HG02610 (cell line): ENCODE measurements at regions not wholly inside any gene's neighbourhood (a gene's known extent, or its start where the extent isn't known, plus 50 kb on each side); places are given as distances from the start of the nearest gene placed in this dataset.

Source experiments
- ATAC-seq: cut with Tn5 transposase; IDR thresholded peaks from one replicate; pipeline ENCODE4 v1.9.1; 2021; ENCODE audit warnings: mild to moderate bottlenecking, moderate library complexity; ENCODE audit not compliant: unreplicated experiment

DNA sequence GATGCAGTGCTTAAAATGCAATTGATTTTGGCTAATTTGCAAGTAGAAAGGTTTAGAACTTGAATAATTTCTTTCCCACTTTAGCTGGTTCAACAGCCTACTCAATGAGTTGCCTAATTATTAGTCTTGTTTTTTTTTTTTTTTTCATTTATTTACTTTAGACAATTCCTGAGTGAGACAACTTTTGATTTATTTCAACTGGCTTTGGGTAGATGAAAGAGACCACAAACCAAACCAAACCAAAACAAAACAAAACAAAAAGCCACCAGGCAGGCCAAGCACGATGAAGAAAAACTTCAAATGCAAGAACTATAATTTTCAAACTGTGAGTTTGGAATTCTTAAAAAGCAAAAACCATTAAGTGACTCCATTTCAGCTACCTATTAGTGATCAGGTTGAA is 469.9 kb downstream of the GBE1 start:
- no peak for ATAC-seq

DNA sequence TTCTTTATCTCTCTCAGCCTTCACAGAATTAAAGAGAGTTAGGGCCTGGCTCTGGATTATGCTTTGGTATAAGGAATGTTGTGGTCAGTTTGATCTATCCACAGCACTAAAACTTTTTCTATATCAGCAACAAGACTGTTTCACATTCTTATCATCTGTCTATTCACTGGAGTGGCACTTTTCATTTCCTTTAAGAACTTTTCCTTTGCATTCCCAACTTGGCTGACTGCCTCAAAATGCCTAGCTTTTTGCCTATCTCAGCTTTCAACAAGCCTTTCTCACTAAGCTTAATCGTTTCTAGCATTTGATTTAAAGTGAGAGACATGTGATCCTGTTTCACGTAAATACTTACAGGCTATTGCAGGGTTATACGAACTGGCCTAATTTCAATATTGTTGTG is 471.8 kb downstream of the GBE1 start:
- ATAC-seq: no peak

DNA sequence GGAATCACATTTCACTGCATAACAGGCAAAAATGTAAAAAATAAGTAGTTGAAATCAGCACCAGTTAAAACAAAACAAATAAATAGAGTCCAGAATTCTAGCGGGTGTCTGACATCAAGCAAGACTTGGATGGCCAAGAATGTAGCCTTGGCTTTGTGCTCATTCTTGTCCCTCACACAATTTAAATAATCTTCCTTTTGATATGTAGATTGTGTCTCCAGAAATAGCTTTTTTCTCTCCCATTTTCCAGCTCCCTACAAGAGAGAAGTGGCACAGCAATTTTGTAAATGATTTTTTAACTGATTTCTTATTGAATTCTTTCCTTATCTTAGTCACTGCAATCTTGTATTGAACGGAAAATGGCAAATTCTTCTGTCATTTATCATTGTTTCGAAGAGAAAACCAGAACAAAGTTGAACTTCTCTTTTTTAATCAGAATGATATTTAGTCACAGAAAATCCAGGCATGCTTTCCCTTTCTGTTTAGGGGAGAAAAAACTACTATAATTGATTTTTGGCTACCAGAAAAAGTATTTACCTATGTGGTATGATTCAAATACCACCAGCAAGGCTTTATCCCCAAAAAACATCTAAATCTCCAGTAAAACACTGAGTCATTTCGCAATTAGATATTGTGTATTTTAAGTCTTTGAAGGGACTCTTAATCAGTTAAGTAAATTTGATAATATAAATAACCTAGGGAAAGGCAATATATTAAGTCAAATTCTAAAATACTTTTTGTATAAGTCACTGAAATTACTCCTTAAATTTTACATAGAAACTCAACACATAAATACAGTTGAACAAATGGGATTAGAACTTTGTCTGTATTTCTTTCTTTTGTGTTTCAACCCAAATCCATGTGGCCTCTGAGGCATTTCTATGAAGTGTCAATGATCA is 481.7 kb downstream of the GBE1 start:
- ATAC-seq: no peak

DNA sequence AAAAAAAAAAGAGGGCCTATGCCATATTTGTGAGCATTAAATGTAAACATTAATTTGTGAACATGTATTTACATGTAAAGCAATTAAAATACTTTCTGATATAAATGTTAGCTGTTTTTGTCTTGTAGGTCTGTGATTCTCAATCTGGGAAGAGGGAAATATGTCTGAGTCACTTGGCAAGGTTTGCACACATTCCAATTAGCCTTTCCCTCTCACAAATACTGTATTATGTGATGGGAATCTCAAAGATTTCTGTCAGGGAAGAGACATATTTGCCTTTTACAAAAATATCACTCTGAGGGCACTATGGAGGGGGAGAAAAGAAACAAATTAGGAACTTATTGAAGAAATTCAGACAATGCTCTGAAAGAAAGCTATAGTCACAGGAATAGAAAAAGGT is 483.6 kb downstream of the GBE1 start:
- no peak for ATAC-seq

GRCh38 chr3:81274671-81275070 is 486.8 kb downstream of the GBE1 start:
- no peak for ATAC-seq

GRCh38 chr3:81270603-81271379 is 490.7 kb downstream of the GBE1 start:
- peak; percentile 88 for ATAC-seq

GRCh38 chr3:81268526-81268925 is 492.9 kb downstream of the GBE1 start:
- no peak for ATAC-seq

GRCh38 chr3:81261996-81262395 is 499.4 kb downstream of the GBE1 start:
- ATAC-seq: no peak

- no peak for ATAC-seq
Observed at GRCh38 chr3:81255463-81255862, 506.0 kb downstream of the GBE1 start.

DNA sequence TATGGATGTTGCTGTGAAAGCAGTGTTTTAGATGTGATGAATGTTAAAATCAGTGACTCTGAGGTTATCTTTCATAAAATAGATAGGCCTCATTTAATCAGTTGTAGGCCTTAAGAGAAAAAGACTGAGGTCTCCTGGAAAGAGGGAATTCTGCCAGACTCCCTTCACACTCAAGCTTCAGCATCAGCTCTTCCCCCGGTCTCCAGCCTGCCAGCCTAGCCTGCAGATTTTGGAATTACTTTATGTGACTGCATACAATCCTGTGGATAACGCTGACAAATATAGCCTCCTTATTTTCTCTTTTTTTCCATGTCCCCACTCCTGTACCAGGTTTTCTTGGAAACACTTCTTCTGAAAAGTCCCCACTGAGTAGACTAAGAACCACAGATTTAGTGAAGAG is 510.3 kb downstream of the GBE1 start:
- no peak for ATAC-seq

DNA sequence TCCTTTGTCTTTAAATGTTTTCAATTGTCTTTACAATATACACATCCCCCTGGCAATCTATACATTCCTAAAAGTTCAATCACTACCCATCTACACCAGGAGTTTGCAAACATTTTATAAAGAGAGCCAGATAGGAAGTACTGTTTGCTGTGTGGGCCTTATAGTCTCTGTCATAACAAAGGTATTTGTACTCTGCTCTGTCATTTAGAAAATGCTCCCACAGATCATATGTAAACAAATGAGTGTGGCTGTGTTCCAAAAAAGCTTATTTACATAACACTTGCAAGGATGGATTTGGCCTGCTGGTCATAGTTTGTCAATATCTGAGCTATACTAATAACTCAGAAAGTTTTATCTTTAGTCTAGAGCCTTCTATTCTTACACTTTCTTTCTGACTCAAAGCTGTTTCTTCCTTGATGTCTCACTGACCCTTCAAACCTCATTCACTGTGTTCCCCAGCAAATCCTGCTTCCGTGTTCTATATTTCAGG is 511.9 kb downstream of the GBE1 start:
- peak; percentile 89 for ATAC-seq

DNA sequence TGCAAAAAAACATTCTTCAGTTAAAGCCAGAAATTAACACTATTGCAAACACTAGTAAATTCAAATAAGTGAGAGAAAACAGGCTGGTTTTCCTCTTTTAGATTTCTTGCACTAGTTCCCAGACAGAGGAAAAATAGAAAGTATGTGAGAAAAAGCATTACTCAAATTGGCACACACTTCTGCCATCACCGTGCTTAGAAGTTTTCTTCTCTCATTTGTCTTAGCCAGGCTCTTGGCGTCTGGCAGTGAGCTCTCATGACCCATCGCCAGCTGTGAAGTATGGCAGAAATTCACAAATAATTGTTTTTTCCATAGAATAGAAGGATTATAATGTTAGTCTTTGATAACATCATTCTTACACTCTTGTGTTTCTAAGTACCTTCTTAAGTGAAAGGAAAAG is 515.9 kb downstream of the GBE1 start:
- ATAC-seq: no peak

DNA sequence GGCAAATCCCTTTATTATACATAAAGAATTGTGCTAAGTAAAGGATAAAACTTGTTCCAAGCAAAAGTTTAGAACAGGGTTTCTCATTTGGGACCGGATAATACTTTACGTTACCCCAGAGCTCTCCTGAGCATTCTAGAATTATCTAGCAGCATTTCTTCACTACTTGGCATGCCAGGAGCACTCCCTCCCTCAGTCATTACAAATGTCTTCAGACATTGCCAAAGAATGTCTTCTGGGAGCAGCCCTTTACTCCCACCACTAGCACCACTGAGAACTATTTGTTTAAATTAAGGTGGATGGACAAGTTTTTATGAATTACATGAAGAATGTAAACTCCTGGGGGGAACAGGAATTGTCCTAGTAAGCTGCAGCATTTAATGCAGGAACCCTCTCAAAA is 516.4 kb downstream of the GBE1 start:
- no peak for ATAC-seq

DNA sequence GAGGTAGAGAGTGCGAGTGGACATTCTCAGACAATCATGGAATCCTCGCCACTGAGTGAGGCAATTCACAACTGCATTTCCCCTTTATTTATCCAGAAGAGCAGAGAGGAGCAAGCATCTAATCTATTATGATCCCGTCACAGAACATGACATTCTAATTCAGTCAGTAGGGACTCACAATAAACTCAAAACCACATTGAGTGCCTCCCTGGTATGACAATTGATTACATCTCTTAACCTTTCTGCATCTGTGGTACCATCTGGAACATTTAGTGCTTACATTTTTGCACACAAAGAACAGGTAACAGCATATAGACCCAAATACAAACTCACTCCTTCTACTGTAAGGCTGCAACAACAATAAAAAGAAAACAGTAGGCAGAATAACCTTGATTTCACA is 517.2 kb downstream of the GBE1 start:
- ATAC-seq: no peak

DNA sequence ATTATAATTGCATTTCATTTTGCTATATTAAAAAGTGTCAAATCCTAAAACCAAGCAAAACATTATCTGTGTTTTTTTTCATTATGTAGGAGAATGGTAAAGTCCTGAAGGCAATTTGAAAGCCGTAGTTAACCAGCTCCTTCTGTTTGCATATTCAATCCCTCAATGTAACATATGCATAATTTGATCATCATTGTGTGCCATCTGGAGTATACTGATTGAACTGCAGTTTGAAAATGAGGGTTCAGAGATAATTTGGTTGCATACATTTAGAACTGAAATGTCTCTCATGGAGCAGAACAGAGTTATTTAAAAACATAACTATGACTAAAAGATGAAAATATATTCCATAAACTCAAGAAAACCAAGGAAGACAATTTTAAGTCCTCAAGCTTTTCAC is 518.6 kb downstream of the GBE1 start:
- peak; percentile 56 for ATAC-seq

GRCh38 chr3:81237181-81237580 is 524.3 kb downstream of the GBE1 start:
- no peak for ATAC-seq

GRCh38 chr3:81218023-81218422 is 543.4 kb downstream of the GBE1 start:
- no peak for ATAC-seq

GRCh38 chr3:81217101-81217500 is 544.3 kb downstream of the GBE1 start:
- no peak for ATAC-seq

DNA sequence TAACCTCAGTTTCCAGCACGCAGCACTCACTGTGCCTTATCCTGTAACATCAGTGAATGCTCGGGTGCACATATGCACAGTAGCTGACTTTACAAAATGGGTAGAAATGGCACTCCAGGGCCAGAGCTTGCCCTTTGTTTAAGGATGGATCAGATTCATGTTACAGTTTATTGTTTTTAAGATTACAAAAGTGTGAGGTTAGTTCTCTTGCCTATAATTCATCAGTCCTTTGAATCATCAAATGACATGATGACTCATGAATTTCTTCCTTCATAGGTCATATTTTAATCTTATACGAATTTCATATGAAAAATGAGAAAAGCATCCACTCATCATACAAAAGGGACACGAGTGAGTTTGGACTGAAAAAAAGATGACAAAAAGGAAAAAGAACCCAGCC is 545.3 kb downstream of the GBE1 start:
- ATAC-seq: no peak

DNA sequence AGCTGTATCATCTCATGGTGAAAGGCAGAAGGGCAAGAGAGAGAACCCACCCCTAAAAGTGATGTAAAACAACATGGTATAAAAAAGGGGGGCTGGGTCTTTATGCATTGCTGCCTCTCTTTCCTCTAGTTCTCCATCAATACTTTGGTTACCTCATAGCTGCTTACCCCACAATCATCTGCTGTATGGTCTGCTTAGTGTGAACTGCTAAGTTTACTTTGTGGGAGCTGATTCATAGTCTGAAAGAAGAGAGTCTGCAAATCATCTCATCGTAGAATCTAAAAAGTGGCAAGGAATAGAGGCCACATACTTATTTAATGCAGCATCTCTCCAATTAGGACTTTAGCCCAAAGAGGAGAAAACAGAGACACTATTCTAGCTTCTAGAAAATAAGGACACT is 546.8 kb downstream of the GBE1 start:
- ATAC-seq: no peak

DNA sequence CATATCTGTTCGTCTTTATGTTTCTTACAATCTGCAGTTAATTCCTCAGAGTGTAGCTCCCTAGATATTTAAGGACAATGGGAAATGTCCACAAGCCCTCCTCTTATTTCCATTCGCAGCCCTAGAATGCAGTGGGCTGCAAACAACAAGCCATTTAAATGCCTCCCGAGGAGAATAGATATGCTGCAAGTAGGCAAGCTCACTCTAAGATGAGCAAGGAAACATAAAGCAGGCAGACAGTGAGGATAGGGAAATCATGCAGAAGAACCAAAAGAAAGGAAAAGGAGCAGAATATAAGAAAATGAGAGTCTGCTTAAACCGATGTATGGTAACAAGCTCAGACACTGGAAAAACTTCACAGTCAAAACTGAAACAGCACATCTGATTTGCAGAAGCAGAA is 561.9 kb downstream of the GBE1 start:
- no peak for ATAC-seq

- ATAC-seq: no peak
Observed at GRCh38 chr3:81198756-81199155, 562.7 kb downstream of the GBE1 start.
